Stimulated activated CD8-positive, alpha-beta memory T cell treated with anti-CD3 and anti-CD28 coated beads, Interleukin-2, amount 100 ng/mL, for 1 hour (primary cell): ENCODE measurements at regions not wholly inside any gene's neighbourhood (a gene's known extent, or its start where the extent isn't known, plus 50 kb on each side); places are given as distances from the start of the nearest gene placed in this dataset.

Experiments used
- DNase-seq, 2 donors: peaks; one replicate each; pipeline ENCODE4 v3.0.0-alpha.2; 2020; ENCODE audit warnings: low read depth in 2 of 2

GRCh38 chr13:78426183-78426582 lies 177.2 kb downstream of the POU4F1 start:
- no peak for DNase-seq

- no peak for DNase-seq
Observed at GRCh38 chr13:78420814-78421213, 182.5 kb downstream of the POU4F1 start.

- DNase-seq, result no peak
Observed at GRCh38 chr13:78413887-78414553, 189.3 kb downstream of the POU4F1 start.

- no peak for DNase-seq
Observed at GRCh38 chr13:78410847-78411246, 192.5 kb downstream of the POU4F1 start.

- DNase-seq, result no peak
Observed at GRCh38 chr13:78410164-78410563, 193.2 kb downstream of the POU4F1 start.

GRCh38 chr13:78409172-78409571 lies 194.2 kb downstream of the POU4F1 start:
- DNase-seq, result no peak

GRCh38 chr13:78404846-78405360 lies 198.4 kb downstream of the POU4F1 start:
- DNase-seq, result no peak

- no peak for DNase-seq
Observed at GRCh38 chr13:78402708-78403400, 200.5 kb downstream of the POU4F1 start.

- DNase-seq, result no peak
Observed at GRCh38 chr13:78401873-78402707, 201.3 kb downstream of the POU4F1 start.

GRCh38 chr13:78398743-78399410 lies 204.5 kb downstream of the POU4F1 start:
- DNase-seq, result no peak

GRCh38 chr13:78393286-78394142 lies 209.8 kb downstream of the POU4F1 start:
- no peak for DNase-seq

GRCh38 chr13:78383899-78384298 lies 219.5 kb downstream of the POU4F1 start:
- DNase-seq, result no peak

GRCh38 chr13:78383071-78383484 lies 220.3 kb downstream of the POU4F1 start:
- no peak for DNase-seq

- DNase-seq, result no peak
Observed at GRCh38 chr13:78382491-78382890, 220.9 kb downstream of the POU4F1 start.

- no peak for DNase-seq
Observed at GRCh38 chr13:78376822-78377221, 226.5 kb downstream of the POU4F1 start.

- no peak for DNase-seq
Observed at GRCh38 chr13:78376033-78376432, 227.3 kb downstream of the POU4F1 start.

GRCh38 chr13:78372581-78372980 lies 230.8 kb downstream of the POU4F1 start:
- no peak for DNase-seq

- no peak for DNase-seq
Observed at GRCh38 chr13:78370231-78370630, 233.1 kb downstream of the POU4F1 start.

- no peak for DNase-seq
Observed at GRCh38 chr13:78364711-78365110, 238.6 kb downstream of the POU4F1 start.

GRCh38 chr13:78341032-78341431 lies 262.3 kb downstream of the POU4F1 start:
- DNase-seq, result no peak

GRCh38 chr13:78339927-78340326 lies 263.4 kb downstream of the POU4F1 start:
- no peak for DNase-seq
